Stimulated activated CD4-positive, alpha-beta T cell treated with anti-CD3 and anti-CD28 coated beads, Interleukin-12 subunit alpha, Interleukin-12 subunit beta, amount 100 ng/mL, for 24 hours (primary cell): ENCODE measurements at regions not wholly inside any gene's neighbourhood (a gene's known extent, or its start where the extent isn't known, plus 50 kb on each side); places are given as distances from the start of the nearest gene placed in this dataset.
"Not testable (repeated sequence)": the region's sequence is repeated elsewhere in the genome, so short reads cannot be mapped to it uniquely, and the experiment has no call there.

ENCODE experiments used
- DNase-seq, 2 experiments: peaks; one replicate each; pipeline ENCODE4 v3.0.0-alpha.2; 2020; ENCODE audit warnings: low read depth in 2 of 2

- DNase-seq = not testable (repeated sequence)
Observed at GRCh38 chr10:78096486-78096885, 62.8 kb downstream of the RPS24 start.

DNA sequence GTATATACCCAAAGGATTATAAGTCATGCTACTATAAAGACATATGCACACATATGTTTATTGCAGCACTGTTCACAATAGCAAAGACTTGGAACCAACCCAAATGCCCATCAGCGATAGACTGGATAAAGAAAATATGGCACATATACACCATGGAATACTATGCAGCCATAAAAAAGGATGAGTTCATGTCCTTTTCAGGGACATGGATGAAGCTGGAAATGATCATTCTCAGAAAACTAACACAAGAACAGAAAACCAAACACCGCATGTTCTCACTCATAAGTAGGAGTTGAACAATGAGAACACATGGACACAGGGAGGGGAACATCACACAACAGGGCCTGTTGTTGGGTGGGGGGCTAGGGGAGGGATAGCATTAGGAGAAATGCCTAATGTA is 68.9 kb downstream of the RPS24 start:
- not testable (repeated sequence) for DNase-seq

- DNase-seq = no peak
Observed at GRCh38 chr10:78109210-78109609, 75.5 kb downstream of the RPS24 start.

GRCh38 chr10:78115135-78115853 is 81.6 kb downstream of the RPS24 start:
- DNase-seq = no peak

GRCh38 chr10:78116361-78116760 is 82.7 kb downstream of the RPS24 start:
- no peak for DNase-seq

DNA sequence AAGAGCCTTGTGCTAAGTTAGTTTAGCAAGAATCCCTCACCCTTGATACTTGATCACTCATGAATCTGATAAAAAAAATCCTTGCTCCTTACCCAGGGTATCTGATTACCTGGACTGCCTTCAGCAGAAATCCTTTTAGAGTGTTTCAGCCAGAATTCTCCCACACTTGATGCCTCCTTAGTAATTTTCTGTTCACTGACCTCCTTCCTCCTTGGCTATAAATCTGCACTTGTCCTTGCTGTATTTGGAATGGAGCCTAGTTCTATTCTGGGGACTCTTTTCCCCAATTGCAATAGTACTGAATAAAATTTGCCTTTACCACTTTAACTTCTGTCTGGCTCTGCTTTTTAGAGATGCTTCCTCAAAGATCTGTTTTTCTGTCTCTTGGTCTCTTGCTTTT is 84.9 kb downstream of the RPS24 start:
- DNase-seq = no peak

GRCh38 chr10:78121801-78122200 is 88.1 kb downstream of the RPS24 start:
- no peak for DNase-seq

DNA sequence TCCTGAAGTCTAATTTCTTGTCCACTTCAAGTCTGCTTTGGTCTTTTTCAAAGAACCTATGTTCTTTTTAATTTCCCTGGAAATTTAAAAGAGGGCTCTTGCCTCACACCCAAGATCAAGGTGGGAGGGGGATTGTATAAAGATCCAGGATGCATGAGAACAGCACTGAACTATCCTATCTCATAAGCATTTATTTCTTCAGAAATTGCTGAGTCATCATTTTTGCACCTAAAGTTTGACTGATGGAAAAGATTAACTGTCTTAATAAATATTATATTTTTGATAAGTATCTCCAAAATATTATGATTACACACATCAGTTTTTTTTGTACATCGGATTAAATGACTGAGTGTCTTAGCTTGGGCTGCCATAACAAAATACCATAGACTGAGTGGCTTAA is 90.5 kb downstream of the RPS24 start:
- no peak for DNase-seq

DNA sequence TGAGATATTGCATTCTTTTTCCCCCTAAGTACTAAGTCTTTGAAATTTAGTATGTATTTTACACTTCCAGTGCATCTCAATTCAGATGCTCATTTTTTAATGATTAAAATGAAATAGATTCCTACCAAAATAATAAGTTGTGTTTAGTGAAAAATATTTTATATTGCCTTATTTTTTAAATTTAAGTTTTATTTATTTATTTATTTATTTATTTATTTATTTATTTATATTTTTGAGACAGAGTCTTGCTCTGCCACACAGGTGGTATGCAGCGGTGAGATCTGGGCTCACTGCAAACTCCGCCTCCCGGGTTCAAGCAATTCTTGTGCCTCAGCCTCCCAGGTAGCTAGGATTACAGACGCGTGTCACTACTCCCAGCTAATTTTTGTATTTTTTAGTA is 95.5 kb downstream of the RPS24 start:
- DNase-seq = no peak

DNA sequence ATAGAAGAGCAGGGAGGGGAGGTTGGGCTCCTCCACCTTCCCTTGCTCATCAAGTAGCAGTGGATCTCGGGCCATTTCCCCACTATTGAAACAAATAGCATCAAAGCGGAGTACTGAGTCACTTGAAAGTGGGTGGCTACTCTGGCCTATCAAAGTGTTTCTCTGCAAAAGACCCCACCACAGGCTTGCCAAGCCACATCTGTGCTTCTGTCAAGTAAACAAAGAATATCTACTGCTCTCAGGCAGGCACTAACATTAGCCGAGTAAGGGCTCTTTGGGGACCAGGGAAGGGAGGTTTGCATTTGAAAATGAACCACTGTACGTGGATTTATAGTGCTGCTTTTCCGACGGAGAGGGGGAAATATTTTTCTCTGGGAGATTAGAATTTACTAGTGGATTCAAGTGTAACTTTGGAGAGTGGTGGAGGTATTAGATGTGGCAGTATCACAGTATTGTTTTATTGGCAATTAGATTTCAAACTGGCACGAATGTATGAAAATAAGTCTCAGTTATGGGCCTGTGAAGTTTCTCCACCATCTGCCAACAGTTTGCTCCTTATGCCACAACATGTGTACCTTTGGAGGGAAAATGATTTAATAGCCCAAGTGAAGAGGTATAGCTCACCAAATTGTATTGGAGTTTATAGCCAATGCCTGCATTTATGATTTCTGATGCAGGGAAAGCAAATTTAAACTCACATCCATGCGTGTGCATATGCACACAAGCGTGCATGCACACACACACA is 97.5 kb downstream of the RPS24 start:
- DNase-seq = no peak

GRCh38 chr10:78134773-78135306 is 101.2 kb downstream of the RPS24 start:
- DNase-seq = no peak

- DNase-seq = no peak
Observed at GRCh38 chr10:78137147-78137546, 103.5 kb downstream of the RPS24 start.

GRCh38 chr10:78139341-78139740 is 105.7 kb downstream of the RPS24 start:
- no peak for DNase-seq

DNA sequence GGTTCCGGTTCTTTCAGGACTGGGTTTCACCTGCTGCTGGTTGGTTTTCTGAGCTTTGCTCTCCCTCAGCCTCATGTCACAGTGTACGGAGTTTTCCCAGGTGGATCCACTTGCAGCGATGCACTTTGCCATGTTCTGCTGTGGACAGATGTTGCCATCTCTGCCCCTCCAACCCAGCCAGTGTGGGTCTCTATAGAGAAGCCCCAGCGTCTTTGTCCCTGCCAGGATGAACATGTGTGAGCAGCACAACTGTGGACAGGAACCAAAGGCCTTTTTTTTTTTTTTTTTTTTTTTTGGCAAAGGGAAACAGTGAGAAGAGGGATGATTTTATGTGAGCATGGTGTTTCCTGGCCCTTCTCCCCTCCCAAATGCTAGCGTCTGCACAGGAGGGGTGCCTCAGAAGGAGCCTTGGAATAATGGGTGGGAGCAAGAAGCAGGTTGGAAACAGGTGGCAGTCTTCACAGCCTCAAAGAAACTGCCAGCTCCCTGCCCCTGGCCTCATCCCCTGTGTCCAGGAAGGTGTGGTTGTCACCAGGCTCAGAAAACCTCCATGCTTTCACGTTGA is 106.5 kb downstream of the RPS24 start:
- no peak for DNase-seq

- DNase-seq = no peak
Observed at GRCh38 chr10:78143576-78143975, 109.9 kb downstream of the RPS24 start.

- DNase-seq = no peak
Observed at GRCh38 chr10:78146200-78146599, 112.5 kb downstream of the RPS24 start.

DNA sequence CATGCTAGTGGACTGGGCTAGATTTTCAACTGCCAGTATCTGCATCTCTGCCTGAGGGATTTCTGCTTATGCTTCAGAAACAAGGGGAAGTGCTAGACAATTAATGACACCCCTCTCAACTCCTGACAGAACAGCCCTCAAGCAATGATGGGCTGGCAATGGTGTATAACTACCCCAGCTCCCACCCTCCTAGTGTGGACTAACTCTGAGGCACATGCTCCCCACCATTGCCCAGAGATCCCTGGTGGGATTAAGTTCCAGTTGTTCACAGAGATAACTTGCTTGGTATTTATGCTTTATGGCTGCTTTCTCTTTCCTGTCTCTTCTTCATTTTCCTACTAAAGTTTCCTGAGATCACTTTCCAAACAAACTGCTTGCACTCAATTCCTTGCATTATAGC is 113.5 kb downstream of the RPS24 start:
- no peak for DNase-seq

- no peak for DNase-seq
Observed at GRCh38 chr10:78148216-78148960, 114.7 kb downstream of the RPS24 start.

DNA sequence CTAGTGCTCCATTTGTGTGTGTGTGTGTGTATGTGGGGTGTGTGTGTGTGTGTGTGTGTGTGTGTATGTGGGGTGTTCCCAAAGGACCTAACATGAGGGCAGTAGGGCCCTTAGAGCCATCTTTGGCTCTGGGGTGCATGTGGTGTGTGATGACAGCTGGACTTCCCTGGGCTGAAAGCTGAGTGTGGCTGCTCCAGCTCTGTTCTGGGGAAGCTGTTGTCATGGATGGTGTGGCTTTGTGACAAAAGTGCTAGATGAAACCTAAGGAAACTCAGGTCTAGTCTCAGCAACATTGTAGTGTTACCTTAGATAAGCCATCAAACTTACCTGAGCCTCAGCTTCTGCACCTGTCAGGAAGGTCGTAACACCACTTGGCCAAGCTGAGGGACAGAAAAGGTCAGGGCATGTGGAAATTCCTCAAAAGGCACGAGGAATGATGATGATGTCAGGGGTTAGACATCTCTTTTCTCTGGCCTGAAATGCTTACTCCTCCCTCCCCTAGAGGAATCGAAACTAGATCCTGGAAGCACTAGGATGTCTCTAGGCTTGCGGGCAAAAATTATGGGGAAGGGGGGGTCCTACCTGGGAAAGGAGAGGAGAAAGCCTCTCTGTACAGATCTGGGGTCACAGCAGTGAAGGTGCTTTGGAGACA is 115.4 kb downstream of the RPS24 start:
- DNase-seq = no peak

- no peak for DNase-seq
Observed at GRCh38 chr10:78150756-78151155, 117.1 kb downstream of the RPS24 start.

- no peak for DNase-seq
Observed at GRCh38 chr10:78155722-78156121, 122.1 kb downstream of the RPS24 start.

DNA sequence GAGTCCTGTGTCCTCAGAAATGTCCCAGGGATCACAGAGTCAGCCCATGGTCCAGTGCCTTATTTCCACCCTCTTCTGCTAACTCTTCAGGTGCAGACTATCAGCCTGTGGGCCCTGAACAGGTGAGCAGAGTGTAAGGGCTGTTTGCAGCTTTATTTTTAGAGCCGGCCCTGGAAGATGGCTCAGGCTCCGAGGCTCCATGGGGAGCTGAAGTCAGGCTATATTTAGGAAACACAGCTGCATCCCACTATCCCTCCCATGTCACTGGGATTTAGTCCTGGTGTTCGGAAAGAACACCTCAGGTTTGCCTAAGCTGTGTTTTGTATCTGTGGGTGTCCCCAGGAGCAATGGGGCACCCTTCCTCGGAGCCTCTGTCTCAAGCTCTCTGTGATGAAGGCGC is 126.9 kb downstream of the RPS24 start:
- no peak for DNase-seq
